Stimulated activated CD8-positive, alpha-beta memory T cell treated with anti-CD3 and anti-CD28 coated beads, Interleukin-12 subunit alpha, Interleukin-12 subunit beta, amount 100 ng/mL, for 1 hour (primary cell): ENCODE measurements at regions not wholly inside any gene's neighbourhood (a gene's known extent, or its start where the extent isn't known, plus 50 kb on each side); places are given as distances from the start of the nearest gene placed in this dataset.

Experiments used
- DNase-seq: peaks from one replicate; pipeline ENCODE4 v3.0.0-alpha.2; 2020; ENCODE audit warnings: low read depth

GRCh38 chr16:80489173-80489572 is 51.6 kb upstream of the DYNLRB2 start:
- DNase-seq: no peak

- DNase-seq: no peak
Observed at GRCh38 chr16:80488167-80488566, 52.6 kb upstream of the DYNLRB2 start.

DNA sequence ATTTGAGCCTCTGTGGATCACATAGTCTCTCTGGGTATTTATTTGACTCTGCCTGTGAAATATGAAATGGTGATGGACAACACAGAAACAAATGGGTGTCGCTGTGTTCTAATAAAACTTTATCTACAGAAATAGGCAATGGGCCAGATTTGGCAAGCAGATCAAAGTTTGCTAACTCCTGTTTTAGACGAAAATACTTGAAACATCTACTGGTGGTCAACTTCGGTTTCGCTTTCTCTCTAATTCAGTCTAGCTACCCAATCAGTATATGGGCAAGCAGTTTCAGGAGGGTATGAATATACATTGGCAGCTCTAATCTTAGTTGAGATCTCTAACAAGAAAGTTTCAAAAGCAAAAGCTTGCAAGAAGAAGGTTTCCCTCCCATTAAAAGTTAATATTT is 60.1 kb upstream of the DYNLRB2 start:
- no peak for DNase-seq

GRCh38 chr16:80477838-80478237 is 63.0 kb upstream of the DYNLRB2 start:
- DNase-seq: no peak

- no peak for DNase-seq
Observed at GRCh38 chr16:80468029-80468428, 72.8 kb upstream of the DYNLRB2 start.

DNA sequence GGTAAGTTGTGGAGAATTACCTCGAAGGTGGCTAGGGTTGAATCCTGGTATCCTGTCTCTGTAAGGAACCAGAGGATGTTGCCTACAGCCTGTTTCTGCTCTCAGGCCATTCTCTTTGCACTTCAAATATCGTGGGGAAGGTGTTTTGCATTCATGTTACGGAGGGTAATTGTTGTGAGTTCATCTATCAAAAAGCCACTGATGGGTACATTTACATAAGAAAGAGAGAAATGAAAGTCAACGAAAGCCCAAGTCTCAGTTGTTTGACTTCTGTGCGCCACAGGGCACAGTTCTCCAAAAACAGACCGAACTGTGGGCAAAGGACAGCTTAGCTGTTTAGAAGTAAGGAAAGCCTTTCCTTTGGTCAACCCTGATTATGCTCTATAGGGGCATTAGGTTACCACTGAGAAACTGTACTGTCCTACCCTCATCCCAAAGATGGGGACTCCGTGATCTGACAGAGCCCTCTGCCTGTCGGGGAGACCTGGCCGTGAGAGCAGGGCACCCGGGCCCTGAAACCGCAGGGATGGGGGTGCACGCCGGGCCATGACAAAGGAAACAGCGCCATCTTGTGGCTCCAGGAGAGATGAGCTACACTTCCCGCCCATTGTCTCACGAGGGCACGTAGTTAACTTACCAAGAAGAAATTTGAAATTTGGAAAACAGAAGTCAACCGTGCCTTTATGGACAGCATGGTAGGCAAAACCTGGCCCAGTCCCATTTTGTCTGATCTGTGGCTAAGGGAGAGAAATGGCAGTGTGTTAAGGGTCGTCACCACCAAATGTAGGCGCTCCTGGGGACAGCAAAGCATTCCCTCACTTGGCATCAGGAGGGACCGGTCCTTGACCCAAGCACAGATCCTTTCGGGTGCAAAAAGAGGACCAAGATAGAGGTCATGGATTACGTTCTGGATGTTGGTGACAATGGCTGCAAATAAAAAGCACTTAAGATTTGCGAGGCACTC is 74.5 kb upstream of the DYNLRB2 start:
- peak; percentile 22 for DNase-seq

DNA sequence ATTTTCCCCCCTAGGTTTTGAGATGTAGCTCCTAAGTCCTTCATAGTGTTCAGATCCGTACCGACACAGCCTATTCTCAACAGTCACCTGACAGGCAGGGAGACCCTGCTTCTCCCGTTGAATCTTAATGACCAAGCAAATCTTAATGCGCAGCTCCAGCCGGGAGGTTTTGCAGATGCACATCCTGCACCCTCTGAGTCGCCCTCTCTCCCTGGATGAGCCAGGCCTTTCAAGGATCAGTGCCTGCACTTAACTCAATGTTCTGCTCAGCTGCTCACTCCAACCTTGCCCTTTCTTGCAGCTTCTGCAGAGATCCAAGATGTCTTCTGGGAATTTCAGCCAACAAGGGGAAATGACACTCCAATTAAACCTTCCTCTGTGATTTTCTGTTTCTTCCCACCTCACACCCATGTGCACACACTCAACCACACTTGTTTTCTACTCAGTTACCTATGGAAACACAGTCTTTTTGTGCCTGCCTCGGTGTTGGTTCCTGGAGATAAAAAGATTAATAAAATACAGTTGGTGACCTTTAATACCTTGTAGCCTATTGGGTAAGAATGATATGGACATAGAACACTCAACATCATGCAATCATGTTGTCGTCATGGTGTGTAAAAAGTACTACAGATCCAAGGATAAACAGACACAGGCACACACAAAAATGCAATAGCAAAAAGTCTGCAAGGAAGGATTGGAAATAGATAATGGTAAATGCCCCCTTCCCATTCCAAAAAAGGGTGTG is 76.9 kb upstream of the DYNLRB2 start:
- no peak for DNase-seq

DNA sequence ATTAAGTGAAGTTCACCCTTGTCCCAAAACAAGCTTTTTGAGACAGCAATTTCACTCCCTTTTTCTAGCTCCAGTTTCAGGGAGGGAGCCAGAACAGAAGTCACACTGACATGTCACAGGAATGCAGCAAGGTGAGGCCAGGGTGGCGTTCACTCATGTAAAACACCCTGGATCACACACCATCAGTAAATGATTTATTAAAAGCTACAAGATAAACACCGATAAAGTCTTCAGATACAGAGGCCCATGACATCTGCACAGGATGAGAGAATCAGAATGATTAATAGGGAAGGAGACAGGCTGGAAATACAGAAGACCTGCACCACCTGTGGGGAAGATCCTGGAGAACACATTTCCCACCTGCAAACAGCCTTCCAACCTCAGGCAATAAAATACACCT is 77.5 kb upstream of the DYNLRB2 start:
- no peak for DNase-seq

DNA sequence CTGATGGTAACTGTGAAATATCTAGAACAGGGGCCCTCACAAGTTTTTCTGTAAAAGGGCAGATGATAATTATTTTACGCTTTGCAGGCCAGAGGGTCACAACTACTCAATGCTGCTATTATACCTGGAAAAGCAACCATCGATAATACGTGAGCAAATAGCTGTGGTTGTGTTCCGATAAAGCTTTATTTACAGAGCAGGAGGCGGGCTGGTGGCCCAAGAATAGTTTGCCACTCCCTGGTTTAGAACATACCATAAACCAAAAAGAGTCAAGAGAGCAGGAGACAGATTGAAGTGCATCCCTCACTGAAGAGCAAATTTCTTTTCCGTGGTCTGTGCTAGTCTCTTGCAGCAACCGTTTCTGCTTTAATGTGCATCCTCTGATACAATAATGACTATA is 77.9 kb upstream of the DYNLRB2 start:
- DNase-seq: no peak

- DNase-seq: no peak
Observed at GRCh38 chr16:80460988-80461387, 79.8 kb upstream of the DYNLRB2 start.

- no peak for DNase-seq
Observed at GRCh38 chr16:80459966-80460365, 80.8 kb upstream of the DYNLRB2 start.

DNA sequence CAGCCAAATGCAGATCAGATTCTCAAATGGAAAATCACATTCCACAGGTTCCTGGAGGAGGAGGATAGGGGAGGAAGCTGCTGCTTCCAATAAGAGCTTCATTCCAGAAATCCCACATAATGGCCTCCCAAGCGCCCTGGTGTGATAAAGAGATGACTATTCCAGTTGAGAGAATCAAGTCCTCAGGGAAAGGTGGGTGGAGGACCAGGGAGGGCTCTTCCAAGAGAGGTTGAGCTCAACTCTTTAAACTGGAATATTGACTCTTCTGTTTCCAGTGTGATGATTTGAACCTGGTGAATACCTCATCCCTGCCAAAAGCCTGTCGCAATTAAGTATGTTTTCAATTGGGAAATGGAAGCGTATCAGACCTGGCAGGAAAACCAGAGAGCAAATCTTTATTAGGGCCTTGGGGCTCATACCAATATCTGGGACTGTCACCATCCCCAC is 81.4 kb upstream of the DYNLRB2 start:
- no peak for DNase-seq

GRCh38 chr16:80457871-80458270 is 82.9 kb upstream of the DYNLRB2 start:
- no peak for DNase-seq

GRCh38 chr16:80454802-80455201 is 86.0 kb upstream of the DYNLRB2 start:
- no peak for DNase-seq

DNA sequence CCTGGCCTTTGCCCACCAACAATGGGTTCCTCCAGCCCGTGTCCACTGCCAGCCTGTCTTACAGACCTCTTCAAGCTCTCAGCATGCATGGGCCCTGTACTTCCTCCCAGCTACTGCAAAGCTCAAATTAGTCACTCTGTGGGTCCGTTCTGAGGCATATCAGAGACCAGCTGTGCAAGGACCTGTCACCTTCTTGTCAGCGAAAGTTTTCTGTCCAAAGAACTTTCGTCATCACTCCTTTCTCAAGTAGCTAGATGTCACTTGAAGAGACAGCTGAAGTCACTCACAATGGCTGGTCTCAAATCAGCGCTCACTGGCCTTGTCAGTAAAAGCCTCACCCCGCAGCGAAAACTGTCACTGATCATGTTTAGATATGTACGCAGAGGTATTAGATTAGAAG is 91.4 kb upstream of the DYNLRB2 start:
- no peak for DNase-seq

DNA sequence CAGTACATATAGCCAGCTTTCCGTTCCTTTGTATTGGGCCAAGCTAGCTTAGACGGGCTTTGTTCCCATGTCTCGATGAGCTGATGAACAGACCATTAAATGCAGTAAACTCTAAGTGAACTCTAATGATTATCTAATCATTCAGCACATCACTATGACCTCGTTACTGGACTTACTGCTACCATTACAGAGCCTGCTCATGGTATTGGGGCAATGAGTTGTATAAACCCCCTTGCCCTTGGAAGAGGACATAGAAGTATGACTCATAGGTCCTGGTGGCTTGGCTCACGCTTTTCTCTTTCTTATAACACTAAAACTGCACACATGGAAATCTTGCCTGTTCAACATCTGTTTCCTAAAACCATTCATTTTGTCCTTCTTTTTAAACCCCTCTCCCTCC is 93.6 kb upstream of the DYNLRB2 start:
- no peak for DNase-seq

DNA sequence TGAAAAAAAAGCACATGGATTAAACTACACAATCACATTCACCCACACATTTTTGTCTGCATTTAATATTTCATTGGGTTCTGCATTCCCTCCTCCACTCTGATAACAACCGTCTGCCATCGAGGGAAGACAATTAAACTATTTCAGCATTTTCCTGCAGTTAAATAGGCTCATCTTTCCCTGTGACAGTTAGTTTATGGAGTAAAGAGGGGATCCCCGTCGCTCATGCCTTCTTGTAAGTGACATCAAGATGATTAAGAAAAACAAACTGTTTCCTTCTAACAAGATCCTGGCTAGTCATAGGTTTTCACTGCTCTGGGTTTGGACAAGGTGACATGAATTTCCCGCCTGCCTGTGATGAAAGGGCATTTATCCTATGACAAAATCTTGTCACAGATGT is 98.0 kb upstream of the DYNLRB2 start:
- no peak for DNase-seq

DNA sequence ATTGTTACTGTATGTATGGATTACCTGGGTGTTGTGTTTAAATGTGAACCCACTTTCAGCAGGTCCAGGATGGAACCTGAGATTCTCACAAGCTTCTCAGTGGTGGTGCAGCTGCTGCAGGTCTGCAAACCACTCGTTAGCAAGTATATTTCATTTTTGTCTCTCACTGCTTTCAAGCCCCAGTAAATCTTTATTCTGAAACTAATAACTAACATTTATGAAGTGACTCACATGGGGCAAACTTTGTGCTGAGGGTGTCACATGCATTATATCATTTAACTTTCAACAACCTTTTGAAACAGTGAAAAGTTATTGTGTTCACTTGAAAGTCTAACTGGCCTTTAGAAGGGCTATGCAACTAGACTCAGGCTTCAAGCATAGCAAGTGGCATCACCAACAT is 98.9 kb upstream of the DYNLRB2 start:
- DNase-seq: no peak

DNA sequence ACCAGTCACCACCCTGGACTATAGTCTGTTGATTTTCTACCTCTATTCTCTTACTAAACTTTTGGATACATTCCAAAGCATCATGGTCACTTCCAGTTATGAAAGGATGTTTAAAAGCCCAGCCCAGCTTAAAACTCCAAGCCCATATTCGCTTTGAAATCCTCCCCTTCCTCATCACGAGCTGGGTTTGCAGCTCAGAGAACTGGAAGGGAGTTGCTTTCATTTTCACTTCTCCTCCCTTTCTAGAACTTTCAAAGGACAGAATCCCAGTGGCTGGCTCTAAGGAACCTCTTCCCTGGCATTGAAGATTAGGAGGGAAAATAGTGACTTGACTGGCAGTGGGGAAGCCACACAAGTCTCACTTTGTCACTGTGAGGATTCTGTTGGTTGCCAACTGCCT is 100.1 kb upstream of the DYNLRB2 start:
- no peak for DNase-seq

DNA sequence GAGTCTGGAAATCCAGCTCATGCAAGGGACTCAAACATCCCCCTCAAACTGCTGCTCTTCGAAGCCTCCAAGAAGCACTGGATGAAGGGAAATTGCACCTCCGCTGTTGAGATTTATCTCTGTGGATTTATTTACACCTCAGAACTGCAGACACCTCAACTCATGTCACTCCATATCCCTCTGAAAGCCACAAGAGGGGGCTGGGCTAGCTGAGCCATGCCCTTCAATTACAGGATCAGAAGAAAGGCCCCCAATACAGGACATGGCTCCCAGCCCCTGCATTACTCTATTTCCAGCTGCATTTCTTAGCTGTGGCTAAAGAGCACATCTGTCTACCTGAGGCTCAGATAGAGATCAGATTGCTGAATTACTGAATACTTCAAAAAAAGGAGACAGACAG is 103.1 kb upstream of the DYNLRB2 start:
- no peak for DNase-seq

DNA sequence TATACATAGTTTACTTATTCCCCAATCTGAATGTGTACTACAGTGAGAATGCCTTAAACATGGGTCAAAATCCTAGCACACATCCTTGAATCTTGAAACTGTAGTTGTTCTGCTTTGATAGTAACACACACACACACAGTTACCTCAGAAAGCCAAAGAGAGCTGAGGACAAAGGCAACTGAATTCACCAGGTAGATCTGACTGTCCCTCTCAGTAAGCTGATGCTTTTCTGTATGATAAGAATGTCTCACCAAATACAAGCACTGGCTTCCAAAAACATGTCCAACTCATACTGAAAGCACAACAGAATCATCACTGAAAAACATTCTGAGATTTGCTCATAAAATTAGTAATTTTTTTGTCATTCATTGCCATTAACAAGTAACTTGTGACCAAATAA is 104.3 kb upstream of the DYNLRB2 start:
- DNase-seq: no peak

DNA sequence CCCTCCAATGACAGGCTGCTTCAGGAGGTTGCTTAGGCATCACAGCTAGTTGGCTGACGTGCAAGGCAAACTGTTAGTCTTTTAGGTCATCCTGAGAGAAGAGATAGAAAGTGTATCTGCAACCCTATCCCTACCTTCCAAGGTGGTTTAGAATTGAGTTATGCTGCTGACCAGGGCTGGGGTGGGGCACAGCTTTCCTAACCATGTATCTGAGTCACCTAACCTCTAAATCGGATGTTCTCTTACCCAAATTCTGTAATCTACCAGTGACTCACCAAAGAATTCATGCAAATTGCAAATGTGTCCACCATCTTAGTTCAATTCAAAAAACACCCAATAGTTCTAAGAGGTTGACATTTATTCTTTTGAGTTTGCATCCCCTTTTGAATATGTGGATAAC is 107.2 kb upstream of the DYNLRB2 start:
- no peak for DNase-seq

GRCh38 chr16:80427795-80428194 is 113.0 kb upstream of the DYNLRB2 start:
- DNase-seq: no peak
